ENCODE measurements at regions not wholly inside any gene's neighbourhood (a gene's known extent, or its start where the extent isn't known, plus 50 kb on each side); places are given as distances from the start of the nearest gene placed in this dataset.
"Not testable (repeated sequence)": the region's sequence is repeated elsewhere in the genome, so short reads cannot be mapped to it uniquely, and the experiment has no call there.

- H3K4me1 Mint-ChIP-seq; H3K27me3 Mint-ChIP-seq (ENCODE audit: insufficient read depth, low read depth, poor library complexity): not testable (repeated sequence)
These were observed 187.3 kb upstream of the PFKP start for GRCh38 chr10:2880050-2880449.

DNA sequence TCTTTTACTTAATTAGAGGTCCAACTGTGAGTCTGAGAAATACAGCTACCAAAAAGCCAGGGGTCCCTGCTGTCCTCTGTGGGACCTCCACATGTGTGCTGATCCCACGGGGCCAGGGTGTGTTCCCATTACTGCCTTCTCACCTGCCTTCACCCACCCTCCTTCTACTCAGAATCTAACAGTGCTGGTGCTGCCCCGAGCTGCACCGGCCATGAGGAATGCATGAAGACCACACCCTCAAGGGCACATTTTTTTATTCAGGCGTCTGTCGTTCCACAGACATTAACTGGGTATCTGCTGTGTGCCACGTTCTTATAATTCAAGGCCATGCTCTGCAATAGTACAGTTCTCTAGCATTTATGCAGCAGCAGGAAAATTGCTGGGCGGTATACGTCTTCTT, 188.5 kb upstream of the PFKP start:
- Histone ChIP-seq H3K27me3 (ENCODE audit: insufficient read depth) (no peaks in the 10 kb centered on the region), H3K79me2 (replicated peaks; ENCODE audit: insufficient read depth) (no peaks in the 10 kb centered on the region), H3K27ac (ENCODE audit: low read depth) (no peak overlapping the region), H3K36me3 (ENCODE audit: insufficient read depth) (no peaks in the 10 kb centered on the region), H3F3A (replicated peaks; ENCODE audit: low read depth) (no peaks in the 10 kb centered on the region), H2AFZ (peak overlapping the region; percentile 38; the same call in 1 of the 2 replicates), H3K4me2 (no peak overlapping the region), H3K9me2 (ENCODE audit: insufficient read depth) (no peaks in the 10 kb centered on the region), H3K4me3 (no peak overlapping the region), H4K20me1 (replicated peaks; ENCODE audit: insufficient read depth) (no peaks in the 10 kb centered on the region), H3K4me1 (ENCODE audit: insufficient read depth) (no peaks in the 10 kb centered on the region)
- H3K9me3 Mint-ChIP-seq: no peaks in the 10 kb centered on the region
- no peak overlapping the region for H3K27ac Mint-ChIP-seq
- no peaks in the 10 kb centered on the region for H3K4me1 Mint-ChIP-seq
- ATAC-seq: no peak
- no peaks in the 10 kb centered on the region for H3K27me3 Mint-ChIP-seq (ENCODE audit: insufficient read depth, low read depth, poor library complexity)
- no peak for DNase-seq (ENCODE audit: low spot score)
- no peak overlapping the region for H3K4me3 Mint-ChIP-seq
- H3K36me3 Mint-ChIP-seq (ENCODE audit: low read depth): no peaks in the 10 kb centered on the region
- TF ChIP-seq CREB1 (CRISPR knock-in tag; IDR thresholded peaks at IDR 0.05; ENCODE audit: low read depth) (no peak), ETS1 (IDR thresholded peaks at IDR 0.05) (no peak), NANOG (IDR thresholded peaks at IDR 0.05; ENCODE audit: borderline replicate concordance) (no peak), STAT1 (IDR thresholded peaks at IDR 0.05; ENCODE audit: unreplicated experiment) (no peak), EZH2phosphoT487 (IDR thresholded peaks at IDR 0.05; ENCODE audit: unreplicated experiment) (no peak), ZNF331 (CRISPR knock-in tag; IDR thresholded peaks at IDR 0.05; ENCODE audit: low read depth) (no peak), POLR2AphosphoS5 (IDR thresholded peaks at IDR 0.05; ENCODE audit: low read depth) (no peak), REST (IDR thresholded peaks at IDR 0.05; ENCODE audit: unreplicated experiment) (no peak)
- TF ChIP-seq, protein P1, sequence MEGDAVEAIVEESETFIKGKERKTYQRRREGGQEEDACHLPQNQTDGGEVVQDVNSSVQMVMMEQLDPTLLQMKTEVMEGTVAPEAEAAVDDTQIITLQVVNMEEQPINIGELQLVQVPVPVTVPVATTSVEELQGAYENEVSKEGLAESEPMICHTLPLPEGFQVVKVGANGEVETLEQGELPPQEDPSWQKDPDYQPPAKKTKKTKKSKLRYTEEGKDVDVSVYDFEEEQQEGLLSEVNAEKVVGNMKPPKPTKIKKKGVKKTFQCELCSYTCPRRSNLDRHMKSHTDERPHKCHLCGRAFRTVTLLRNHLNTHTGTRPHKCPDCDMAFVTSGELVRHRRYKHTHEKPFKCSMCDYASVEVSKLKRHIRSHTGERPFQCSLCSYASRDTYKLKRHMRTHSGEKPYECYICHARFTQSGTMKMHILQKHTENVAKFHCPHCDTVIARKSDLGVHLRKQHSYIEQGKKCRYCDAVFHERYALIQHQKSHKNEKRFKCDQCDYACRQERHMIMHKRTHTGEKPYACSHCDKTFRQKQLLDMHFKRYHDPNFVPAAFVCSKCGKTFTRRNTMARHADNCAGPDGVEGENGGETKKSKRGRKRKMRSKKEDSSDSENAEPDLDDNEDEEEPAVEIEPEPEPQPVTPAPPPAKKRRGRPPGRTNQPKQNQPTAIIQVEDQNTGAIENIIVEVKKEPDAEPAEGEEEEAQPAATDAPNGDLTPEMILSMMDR (conservative IDR thresholded peaks at IDR 0.05; ENCODE audit: low read depth in 2 of 2): no peak
- TF ChIP-seq, protein P2, sequence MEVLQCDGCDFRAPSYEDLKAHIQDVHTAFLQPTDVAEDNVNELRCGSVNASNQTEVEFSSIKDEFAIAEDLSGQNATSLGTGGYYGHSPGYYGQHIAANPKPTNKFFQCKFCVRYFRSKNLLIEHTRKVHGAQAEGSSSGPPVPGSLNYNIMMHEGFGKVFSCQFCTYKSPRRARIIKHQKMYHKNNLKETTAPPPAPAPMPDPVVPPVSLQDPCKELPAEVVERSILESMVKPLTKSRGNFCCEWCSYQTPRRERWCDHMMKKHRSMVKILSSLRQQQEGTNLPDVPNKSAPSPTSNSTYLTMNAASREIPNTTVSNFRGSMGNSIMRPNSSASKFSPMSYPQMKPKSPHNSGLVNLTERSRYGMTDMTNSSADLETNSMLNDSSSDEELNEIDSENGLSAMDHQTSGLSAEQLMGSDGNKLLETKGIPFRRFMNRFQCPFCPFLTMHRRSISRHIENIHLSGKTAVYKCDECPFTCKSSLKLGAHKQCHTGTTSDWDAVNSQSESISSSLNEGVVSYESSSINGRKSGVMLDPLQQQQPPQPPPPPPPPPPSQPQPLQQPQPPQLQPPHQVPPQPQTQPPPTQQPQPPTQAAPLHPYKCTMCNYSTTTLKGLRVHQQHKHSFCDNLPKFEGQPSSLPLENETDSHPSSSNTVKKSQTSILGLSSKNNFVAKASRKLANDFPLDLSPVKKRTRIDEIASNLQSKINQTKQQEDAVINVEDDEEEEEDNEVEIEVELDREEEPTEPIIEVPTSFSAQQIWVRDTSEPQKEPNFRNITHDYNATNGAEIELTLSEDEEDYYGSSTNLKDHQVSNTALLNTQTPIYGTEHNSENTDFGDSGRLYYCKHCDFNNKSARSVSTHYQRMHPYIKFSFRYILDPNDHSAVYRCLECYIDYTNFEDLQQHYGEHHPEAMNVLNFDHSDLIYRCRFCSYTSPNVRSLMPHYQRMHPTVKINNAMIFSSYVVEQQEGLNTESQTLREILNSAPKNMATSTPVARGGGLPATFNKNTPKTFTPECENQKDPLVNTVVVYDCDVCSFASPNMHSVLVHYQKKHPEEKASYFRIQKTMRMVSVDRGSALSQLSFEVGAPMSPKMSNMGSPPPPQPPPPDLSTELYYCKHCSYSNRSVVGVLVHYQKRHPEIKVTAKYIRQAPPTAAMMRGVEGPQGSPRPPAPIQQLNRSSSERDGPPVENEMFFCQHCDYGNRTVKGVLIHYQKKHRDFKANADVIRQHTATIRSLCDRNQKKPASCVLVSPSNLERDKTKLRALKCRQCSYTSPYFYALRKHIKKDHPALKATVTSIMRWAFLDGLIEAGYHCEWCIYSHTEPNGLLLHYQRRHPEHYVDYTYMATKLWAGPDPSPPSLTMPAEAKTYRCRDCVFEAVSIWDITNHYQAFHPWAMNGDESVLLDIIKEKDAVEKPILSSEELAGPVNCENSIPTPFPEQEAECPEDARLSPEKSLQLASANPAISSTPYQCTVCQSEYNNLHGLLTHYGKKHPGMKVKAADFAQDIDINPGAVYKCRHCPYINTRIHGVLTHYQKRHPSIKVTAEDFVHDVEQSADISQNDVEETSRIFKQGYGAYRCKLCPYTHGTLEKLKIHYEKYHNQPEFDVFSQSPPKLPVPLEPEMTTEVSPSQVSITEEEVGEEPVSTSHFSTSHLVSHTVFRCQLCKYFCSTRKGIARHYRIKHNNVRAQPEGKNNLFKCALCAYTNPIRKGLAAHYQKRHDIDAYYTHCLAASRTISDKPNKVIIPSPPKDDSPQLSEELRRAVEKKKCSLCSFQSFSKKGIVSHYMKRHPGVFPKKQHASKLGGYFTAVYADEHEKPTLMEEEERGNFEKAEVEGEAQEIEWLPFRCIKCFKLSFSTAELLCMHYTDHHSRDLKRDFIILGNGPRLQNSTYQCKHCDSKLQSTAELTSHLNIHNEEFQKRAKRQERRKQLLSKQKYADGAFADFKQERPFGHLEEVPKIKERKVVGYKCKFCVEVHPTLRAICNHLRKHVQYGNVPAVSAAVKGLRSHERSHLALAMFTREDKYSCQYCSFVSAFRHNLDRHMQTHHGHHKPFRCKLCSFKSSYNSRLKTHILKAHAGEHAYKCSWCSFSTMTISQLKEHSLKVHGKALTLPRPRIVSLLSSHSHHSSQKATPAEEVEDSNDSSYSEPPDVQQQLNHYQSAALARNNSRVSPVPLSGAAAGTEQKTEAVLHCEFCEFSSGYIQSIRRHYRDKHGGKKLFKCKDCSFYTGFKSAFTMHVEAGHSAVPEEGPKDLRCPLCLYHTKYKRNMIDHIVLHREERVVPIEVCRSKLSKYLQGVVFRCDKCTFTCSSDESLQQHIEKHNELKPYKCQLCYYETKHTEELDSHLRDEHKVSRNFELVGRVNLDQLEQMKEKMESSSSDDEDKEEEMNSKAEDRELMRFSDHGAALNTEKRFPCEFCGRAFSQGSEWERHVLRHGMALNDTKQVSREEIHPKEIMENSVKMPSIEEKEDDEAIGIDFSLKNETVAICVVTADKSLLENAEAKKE (CRISPR knock-in tag; IDR thresholded peaks at IDR 0.05): no peak

More at GRCh38 chr10:2880050-2880449, 187.3 kb upstream of the PFKP start:
- H4K20me1 ChIP-seq (replicated peaks; ENCODE audit: insufficient read depth); H3F3A ChIP-seq (replicated peaks; ENCODE audit: low read depth); H3K4me1 ChIP-seq (ENCODE audit: insufficient read depth); H2AFZ ChIP-seq; H3K9me3 Mint-ChIP-seq; H3K4me3 Mint-ChIP-seq; H3K36me3 ChIP-seq (ENCODE audit: insufficient read depth); H3K27me3 ChIP-seq (ENCODE audit: insufficient read depth); H3K4me3 ChIP-seq; H3K27ac Mint-ChIP-seq; DNase-seq (ENCODE audit: low spot score); H3K27ac ChIP-seq (ENCODE audit: low read depth); H3K36me3 Mint-ChIP-seq (ENCODE audit: low read depth); ATAC-seq; H3K4me2 ChIP-seq; H3K9me2 ChIP-seq (ENCODE audit: insufficient read depth); H3K79me2 ChIP-seq (replicated peaks; ENCODE audit: insufficient read depth): not testable (repeated sequence)
